GM18907 (cell line): ENCODE measurements at regions not wholly inside any gene's neighbourhood (a gene's known extent, or its start where the extent isn't known, plus 50 kb on each side); places are given as distances from the start of the nearest gene placed in this dataset.

Experiments used
- ATAC-seq: cut with Tn5 transposase; IDR thresholded peaks from one replicate; pipeline ENCODE4 v1.9.1; 2021; ENCODE audit warnings: mild to moderate bottlenecking, moderate library complexity; ENCODE audit not compliant: unreplicated experiment

DNA sequence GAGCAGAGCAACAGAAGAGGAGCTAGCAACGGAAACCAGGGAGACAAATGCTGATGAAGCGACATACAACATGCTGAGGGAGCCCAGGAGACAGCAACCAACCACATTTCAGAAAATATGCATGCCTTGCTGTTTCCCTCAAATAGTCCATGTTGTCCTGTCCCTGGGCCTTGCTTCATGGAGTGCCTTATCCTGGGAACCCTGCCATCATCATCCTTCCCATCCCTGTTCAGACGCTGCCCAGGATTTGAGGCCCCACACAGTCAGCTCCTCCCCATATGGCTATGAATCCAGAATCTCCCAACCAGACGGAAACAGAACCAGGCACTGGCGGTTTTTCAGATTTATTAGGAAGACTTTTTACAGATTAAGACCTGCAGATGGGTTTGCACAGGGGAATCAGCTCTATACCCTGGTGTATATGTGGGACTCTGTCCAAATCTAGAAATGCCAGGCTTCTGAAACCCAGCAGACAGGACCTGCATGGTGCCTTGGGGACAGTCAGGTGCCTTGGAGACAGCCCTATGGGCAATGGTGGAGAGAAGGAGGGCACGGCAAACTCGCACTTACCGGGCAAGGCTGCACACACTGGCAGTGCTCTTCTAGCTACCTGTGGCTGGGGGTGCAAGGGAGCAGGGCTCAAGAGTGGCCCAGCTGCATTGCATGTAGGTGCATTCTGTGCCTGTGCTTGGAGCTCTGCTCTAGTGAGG lies 199.7 kb upstream of the MAMLD1 start:
- ATAC-seq, result no peak

DNA sequence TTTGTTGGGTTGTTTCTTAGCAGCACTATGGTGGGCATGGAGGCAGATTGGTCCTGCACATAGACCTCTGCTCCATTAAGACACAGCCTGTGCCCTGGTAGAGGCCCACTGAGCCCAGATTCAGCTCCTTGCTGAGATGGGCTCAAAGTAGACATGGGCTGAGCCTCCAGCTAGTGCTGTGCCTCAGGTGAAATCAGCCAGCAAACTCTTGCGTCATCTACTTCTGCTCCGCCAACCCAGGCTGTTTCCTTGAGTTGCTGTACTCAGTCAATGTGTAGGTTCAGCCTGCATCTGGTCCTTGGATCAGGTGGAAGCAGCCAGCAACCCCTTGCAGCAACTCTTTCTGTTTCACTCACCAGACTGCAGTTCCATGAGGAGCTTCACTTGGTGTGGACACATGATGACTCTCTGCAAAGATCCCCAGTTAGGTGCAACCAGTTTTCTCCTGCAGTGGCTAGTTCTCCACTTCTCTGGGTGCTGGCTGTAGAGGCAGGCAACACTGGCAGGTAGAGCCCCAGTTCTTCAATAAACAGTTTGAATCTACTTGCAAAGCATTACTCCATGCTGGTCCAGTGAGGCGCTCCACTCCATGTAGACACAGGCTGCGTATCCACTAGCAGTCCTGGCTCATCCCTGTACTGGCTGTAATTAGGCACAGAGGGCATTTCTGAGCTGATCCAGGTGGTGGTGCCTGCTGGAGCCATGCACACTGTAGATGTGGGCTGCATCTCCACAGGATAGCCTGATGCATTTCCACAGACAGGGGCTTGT lies 199.0 kb upstream of the MAMLD1 start:
- ATAC-seq, result no peak

DNA sequence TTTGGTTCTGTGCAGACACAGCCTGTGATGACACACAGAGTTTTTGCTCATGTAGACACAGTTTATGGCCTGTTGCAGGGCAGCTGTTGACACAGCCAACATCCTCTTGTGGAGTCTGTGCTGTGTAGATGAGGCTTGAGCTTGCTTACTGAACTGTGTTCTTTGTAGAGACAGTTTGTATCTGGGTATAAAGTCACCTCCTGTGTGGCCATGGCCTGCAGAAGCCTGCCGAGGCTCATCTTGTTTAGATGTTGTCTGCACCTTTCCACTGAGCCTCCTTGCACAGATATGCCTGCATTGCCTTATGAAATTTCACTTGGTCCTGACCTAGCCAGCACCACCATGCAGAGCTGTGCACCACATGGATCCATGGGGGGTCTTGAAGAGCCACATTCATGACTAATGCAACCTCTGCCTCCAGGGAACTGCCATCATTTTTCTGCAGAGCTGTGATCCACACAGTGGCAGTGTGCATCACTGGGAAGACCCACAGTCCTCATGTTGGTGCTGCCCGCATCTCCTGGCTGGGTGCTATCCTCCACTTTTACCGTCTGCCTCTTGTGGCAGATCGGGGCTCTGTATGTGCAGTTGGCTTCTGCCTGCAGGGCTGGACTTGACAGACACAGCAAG lies 198.0 kb upstream of the MAMLD1 start:
- no peak for ATAC-seq

DNA sequence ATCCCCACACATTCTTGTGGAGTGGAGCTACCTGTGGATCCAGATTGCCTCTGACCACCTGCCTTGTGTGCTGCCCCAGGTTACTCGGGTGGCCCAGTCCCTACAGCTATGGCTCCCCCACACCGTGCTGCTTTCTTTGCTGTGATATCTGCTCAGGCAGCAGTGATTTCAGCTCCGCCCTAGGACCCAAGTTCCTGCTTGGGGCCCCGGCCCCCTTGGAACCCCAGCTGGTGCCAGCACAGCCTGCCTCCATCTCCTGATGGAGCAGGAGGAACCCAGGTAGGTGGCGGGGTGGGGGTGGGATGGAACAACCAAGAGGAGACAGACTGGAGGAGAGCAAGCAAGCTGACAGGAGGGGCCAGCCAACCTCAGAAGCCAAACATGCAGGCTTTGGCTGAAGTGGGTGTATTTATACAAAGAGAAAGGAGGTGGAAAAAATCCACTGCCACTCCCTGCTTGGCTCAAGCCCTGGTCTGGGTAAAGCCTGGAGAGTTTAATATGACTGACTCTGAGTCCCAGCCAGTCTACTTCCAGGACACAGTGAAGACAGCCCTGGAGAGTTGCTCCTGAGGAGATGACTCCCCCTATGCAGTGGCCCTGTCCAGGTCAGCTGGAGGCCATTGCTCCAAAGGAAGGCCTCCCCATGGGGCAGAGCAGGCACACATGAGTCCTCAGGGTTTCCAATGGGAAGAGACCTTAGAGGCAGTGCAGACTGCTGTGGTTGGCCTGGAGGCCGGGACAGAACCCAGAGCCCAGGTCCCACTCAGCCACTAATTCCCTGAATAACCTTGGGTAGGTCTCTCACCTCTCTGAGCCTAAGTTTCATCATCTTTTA lies 197.1 kb upstream of the MAMLD1 start:
- ATAC-seq, result no peak

DNA sequence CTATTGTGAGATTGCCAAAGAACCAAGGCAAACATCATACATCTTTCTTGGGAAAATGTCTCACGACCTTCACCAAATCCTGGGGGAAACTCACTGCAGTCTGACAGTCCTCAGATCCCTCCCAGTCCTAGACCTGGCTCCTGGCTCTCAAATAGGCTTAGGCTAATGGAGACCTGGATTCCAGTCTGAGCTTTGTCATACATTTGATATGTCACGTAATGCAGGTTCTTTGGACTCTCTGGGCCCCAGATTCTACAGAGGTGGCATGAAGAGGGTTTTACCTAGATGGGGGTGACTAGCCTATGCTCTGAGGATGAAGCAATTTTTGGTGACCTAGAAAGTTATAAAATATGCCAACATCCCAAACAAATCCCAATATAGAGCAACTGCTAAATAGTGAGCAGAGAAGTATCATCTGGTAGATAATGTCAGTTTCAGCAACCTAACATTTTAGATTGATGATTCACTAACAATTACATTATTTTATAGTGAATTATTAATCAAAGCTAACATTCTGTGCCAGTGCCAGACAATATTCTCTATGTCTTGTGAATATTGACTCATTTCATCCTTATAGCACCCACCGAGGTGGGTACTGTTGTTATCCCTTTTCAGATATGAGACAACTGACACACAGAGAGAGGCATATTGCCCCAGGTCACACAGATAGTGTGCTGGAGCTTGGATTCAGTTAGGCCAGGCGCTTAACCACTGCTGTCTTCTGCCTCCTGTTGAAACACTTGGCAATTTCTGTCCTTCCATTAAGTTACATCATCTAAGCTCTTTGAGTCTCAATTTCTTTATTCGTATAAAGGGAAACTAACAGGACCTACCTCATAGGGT lies 195.4 kb upstream of the MAMLD1 start:
- no peak for ATAC-seq

DNA sequence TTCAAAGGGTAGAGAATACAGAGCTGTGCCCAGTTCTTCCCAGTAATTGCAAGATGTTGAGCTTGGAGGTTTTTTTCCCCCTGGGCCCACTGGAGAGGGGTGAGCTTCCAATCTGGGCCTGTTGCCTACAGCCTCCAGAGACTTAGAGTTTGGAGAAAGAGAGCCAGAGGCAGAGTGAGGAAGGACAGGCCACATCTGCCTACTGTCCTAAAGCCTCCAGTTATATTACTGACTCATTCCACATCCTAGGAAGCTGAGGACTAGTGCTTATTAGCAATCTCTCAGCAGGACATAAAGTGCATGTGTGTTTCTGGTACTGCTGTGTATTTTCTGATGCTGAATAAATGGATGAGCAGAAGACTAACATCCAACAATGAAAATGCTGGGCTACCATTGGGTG lies 181.0 kb upstream of the MAMLD1 start:
- no peak for ATAC-seq

DNA sequence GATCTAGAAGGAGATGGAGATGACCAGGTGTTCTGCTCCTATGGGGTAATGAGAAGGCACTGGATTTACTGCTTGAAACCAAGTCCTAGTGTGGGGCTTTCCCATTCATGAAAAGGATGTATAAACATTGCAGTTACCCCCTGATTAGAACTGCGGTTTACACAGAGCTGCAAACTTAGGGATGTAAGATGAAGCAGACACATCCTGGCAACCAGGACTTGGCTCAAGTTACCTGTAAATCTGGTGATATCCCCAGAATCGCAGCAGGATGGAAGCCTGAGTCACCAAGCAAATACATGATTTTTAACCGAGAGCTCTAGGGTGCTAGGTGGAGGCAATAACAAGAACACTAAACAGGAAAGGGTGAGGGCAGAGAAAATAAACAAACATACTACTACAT lies 178.6 kb upstream of the MAMLD1 start:
- ATAC-seq, result no peak

DNA sequence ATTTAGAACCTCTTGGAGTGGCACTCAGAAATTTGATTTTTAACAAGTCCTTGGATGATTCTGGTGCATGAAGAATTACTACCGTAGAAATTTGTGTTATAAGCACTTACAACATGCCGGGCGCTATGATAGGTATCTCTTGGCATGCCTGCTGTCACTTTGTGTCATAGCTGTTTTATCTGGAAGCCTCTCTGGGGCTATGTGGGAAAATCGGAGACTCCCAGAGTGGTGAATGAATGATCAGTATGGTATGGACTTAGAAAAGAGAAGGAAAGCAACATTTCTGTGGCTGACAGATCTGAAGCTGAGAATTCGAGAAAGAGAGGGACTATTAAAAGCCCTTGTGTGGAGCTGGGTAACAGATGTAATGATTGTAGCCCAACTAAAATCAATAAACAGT lies 177.4 kb upstream of the MAMLD1 start:
- ATAC-seq, result no peak

DNA sequence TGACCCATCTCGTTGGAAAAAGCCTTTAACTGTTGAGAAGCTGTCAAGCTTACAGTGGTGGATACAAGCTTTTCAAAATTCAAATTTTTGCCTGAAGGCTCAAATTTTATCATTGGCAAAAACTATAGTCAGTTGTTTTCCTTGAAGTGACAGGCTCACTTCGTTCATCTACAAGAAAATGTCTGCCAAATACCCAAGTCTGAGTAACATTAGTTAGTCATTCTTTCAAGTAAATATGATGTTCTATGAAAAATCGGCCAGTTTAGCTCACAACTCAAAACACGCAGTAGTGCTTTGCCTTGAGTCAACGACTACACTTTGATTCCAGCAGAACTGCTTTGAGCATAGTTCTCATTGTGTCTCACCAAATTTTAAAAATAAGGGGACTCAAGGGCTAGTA lies 170.3 kb upstream of the MAMLD1 start:
- ATAC-seq, result no peak

DNA sequence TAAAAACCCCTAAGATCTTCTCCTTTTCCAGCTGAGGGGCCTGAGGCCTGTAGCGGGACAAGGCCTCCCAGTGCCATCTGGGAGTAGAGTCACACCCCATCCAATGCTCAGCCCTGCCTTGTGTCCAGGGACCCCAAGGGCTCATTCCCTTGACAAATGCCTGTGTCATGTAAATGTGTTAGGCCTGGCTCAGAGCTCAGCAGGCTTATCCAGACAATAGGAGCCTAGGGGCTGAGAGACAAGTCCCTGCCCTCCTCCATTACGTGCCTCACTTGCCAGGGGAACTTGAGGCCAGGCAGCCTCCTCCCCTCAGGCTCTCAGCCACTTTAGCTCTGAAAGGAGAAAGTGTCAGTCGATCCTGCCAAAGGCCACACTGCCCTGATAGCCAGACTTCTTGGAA lies 166.8 kb upstream of the MAMLD1 start:
- ATAC-seq, result no peak

DNA sequence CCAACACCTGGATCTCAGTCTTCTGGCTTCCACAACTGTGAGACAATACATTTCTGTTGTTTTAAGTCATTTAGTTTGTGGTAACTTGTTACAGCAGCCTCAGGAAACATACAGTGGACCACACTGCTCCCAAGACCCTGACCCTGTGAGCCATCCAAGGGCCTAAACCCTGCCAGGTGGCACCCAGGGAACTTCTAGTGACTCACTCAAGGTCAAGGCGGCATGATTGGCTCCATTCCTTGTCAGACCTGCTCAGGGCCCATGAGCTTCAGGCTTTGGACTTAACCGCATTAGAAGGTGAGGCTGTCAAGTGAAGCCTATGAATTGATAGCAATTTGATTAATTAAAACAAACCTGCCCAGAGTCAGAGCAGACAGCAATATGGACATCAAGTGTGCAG lies 165.7 kb upstream of the MAMLD1 start:
- no peak for ATAC-seq

DNA sequence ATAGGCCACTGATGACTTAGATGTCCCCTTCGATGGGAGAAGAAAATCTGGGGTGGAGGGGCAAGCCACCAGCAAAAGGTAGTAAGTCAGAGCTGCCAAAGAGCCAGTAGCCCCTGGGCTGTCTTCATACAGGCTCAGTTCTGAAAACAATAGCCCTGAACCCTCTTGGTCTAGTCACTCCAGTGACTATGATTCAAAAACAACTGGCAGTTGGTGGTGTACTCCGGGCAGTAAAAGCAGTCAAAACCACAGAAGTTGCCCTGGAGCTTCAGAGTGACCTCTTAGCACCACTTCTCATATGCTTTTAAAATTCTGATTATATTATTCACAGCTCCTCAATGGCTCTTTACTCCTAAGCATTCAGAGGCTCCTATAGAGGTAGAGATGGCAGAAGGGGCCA lies 164.3 kb upstream of the MAMLD1 start:
- no peak for ATAC-seq

DNA sequence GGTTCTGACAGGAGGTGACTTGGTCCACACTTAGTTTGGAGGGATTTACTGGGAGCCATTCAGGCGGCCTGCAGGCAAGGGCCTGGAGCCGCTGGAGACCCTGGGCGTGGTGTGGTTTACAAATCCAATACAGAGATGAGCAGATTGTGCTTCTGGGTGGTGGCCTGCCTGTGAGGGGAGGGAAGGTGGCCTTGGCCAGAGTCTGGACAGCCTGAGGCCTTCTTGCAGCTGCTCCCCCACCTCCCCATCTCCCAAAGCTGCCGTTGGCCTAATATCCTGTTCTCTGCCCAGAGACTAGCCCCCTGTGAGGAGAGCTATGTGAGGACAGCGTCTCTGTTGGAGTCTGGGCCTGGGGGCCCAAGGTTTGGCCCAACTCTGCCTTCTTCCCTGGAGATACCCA lies 163.9 kb upstream of the MAMLD1 start:
- ATAC-seq, result no peak

DNA sequence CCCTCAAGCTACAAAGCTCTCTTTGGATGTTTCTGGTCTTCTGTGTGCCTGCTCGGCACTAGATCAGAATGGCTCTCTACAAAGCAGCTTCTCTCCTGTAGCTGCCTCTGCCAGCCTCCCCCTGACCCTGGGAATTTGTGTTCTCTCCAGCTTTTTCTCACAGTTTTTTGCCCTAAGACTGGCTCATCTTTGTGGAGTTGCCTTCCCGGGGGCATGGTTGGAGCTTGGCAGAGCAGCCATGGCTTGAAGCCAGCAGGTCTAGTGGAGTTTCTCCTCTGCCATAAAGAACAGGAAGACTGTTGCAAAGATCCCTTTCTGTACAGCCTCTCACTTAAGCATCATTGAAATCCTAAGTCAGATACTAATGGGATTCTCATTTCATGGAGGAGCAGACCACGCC lies 163.3 kb upstream of the MAMLD1 start:
- no peak for ATAC-seq

DNA sequence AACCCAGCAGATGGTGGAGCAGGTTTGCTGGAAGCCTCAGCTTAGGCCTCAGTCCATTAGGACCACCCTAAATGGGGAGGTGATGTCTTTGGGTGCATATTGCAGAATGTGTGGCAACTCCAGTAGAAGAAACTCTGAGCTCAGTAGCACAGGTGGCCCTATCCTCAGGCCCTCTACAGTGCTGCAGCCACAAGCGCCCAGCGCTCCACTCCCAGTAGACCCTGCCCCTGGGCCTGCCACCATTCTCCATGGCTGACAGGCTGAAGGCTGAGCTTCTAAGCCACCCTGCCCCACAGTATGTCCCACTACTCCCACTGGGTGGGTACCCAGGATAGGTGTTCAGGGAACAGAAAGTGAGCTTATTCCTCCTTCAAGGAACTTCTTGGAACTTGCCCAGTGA lies 162.8 kb upstream of the MAMLD1 start:
- ATAC-seq, result no peak

DNA sequence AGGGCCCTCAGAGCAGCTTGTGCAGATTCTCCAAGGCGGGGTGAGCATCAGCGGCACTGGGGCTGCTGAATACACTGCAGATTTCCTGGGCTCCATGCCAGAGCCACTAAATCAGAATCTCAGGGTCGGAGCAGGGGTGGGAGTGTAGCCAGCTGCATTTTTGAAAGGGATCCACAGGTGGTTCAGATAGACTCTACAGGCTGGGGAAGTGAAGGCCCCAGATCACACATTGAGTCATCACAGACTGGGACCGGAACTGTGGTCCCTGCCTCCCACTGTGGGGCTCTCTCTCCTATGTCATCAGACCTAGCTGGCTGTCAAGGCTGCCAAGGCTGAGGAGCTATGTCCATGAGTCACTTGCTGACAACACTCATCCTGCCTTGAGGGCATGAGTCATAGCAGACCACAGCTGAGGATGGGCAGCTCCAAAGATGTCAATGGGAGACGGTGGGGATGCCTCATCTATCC lies 162.3 kb upstream of the MAMLD1 start:
- ATAC-seq, result peak; percentile 98

DNA sequence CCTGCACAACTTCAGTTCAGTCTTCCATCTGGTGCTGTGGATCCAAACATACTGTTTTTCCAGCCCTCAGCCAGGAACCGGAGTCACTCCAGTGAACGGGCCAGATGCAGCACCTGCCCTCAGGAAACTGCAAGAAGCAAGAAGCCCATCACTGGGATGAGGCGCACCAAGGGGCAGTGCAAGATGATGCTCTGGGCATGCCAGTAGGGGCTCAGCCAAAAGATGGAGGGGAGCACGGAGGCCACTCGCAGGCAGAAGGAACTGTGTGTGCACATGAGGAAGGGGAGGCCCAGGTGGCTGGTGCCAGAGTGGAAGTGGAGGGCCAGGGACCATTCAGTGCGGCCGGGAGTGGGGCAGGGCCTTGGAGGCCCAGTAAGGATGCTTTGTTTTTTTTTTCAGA lies 161.7 kb upstream of the MAMLD1 start:
- no peak for ATAC-seq

DNA sequence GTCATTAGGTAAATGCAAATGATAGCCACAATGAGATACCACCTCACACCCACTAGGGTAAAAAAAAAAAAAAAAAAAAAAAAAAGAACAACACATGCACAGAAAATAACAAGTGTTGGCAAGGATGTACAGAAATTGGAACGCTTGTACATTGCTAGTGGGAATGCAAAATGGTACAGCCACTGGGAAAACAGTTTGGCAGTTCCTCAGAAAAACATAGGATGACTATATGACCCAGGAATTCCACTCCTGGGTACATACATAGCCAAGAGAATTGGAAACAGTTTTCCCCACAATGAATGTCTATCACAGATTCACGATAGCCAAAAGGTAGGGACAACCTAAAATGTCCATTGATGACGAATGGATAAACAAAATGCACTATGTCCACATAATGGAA lies 161.3 kb upstream of the MAMLD1 start:
- ATAC-seq, result no peak

DNA sequence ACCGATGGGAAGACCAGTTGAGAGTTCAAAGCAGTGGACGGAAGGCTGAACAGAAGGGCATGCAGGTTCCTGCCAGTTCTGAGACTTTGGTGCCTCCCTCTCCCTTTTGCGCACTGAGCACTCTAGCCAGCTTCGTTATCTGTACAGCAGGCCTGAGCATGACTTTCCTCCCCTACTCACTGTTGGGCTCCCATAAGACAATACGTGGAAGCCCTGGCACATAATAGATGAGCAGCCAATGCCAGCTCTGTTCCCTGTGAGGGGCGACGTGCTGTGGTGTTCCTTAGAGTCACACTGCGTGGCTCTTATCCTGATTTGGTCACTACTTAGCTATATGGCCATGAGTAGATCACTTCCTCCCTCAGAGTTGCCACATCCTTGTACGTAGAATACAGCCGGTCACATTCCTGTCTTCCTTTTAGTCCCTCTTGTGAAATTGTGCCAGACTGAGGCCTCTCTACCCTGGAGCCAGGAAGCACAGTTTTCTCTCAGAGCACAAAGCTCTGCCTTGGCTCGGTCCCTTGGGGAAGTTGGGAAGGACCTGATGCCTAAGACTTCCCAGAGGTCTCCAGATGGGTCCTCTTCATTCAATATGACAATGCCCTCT lies 160.4 kb upstream of the MAMLD1 start:
- ATAC-seq, result no peak

DNA sequence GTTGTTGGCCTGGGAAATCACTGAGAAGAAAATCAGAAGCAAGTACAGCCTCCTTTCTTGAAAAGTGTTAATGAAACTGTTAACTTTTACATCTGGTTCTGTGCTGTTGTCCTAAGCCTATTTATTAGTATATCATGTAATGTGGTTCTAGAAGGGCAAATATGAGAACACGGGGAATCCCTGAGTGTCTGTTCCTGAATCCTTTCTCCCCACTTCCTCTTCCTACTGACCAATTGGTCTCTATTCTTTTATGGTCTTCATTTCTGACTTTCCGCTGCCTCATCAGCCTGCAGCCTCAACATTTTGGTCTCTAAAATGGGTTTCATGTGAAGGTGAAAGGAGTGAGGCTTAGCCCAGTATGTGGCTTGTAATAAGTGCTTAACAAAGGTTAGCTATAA lies 159.9 kb upstream of the MAMLD1 start:
- no peak for ATAC-seq
